GM18511 (cell line): ENCODE measurements at regions not wholly inside any gene's neighbourhood (a gene's known extent, or its start where the extent isn't known, plus 50 kb on each side); places are given as distances from the start of the nearest gene placed in this dataset.
A peak's percentile ranks its signal among the peaks of the same experiment; 100 is the strongest.

Experiments used
- ATAC-seq: cut with Tn5 transposase; IDR thresholded peaks from one replicate; pipeline ENCODE4 v1.9.1; 2021; ENCODE audit warnings: mild to moderate bottlenecking, moderate library complexity; ENCODE audit not compliant: unreplicated experiment

- ATAC-seq, result no peak
Measured at GRCh38 chrX:109841869-109842579, 109.0 kb upstream of the ACSL4 start.

- no peak for ATAC-seq
Measured at GRCh38 chrX:109842611-109843010, 109.6 kb upstream of the ACSL4 start.

- ATAC-seq, result peak; percentile 43
Measured at GRCh38 chrX:109843963-109844751, 111.1 kb upstream of the ACSL4 start.

- ATAC-seq, result no peak
Measured at GRCh38 chrX:109844986-109845385, 111.9 kb upstream of the ACSL4 start.

GRCh38 chrX:109845996-109846395 is 112.9 kb upstream of the ACSL4 start:
- ATAC-seq, result no peak

GRCh38 chrX:109847257-109848187 is 114.5 kb upstream of the ACSL4 start:
- ATAC-seq, result no peak

- peak; percentile 92 for ATAC-seq
Measured at GRCh38 chrX:109848461-109849050, 115.5 kb upstream of the ACSL4 start.

GRCh38 chrX:109854096-109854495 is 121.0 kb upstream of the ACSL4 start:
- ATAC-seq, result no peak

GRCh38 chrX:109855501-109855900 is 122.4 kb upstream of the ACSL4 start:
- peak; percentile 65 for ATAC-seq

- no peak for ATAC-seq
Measured at GRCh38 chrX:109856974-109857373, 123.9 kb upstream of the ACSL4 start.

GRCh38 chrX:109857584-109858228 is 124.6 kb upstream of the ACSL4 start:
- ATAC-seq, result no peak

GRCh38 chrX:109858602-109859341 is 125.7 kb upstream of the ACSL4 start:
- no peak for ATAC-seq

GRCh38 chrX:109859651-109860050 is 126.6 kb upstream of the ACSL4 start:
- no peak for ATAC-seq

GRCh38 chrX:109862433-109862832 is 129.4 kb upstream of the ACSL4 start:
- ATAC-seq, result no peak

GRCh38 chrX:109863811-109864210 is 130.8 kb upstream of the ACSL4 start:
- ATAC-seq, result no peak

- ATAC-seq, result no peak
Measured at GRCh38 chrX:109871121-109871888, 131.6 kb upstream of the TMEM164 start.

GRCh38 chrX:109872021-109872732 is 130.7 kb upstream of the TMEM164 start:
- ATAC-seq, result no peak

GRCh38 chrX:109873574-109873973 is 129.3 kb upstream of the TMEM164 start:
- ATAC-seq, result no peak
